GM12865 (cell line): ENCODE measurements at regions not wholly inside any gene's neighbourhood (a gene's known extent, or its start where the extent isn't known, plus 50 kb on each side); places are given as distances from the start of the nearest gene placed in this dataset.
A peak's percentile ranks its signal among the peaks of the same experiment; 100 is the strongest.

Experiments used
- DNase-seq: peaks from one replicate; pipeline ENCODE4 v3.0.0; 2010; ENCODE audit warnings: low read depth
- H3K4me3 ChIP-seq: 2 replicates; pipeline ENCODE4 v1.5.1; 2011; ENCODE audit warnings: mild to moderate bottlenecking, low read depth, low read length, control low read depth
- TF ChIP-seq, protein P1 (sequence below): IDR thresholded peaks from 2 replicates; pipeline ENCODE4 v1.5.1; 2011; ENCODE audit warnings: low read length, control low read depth, low read depth, inconsistent platforms; ENCODE audit not compliant: insufficient read depth; ENCODE audit errors: missing control alignments

DNA sequence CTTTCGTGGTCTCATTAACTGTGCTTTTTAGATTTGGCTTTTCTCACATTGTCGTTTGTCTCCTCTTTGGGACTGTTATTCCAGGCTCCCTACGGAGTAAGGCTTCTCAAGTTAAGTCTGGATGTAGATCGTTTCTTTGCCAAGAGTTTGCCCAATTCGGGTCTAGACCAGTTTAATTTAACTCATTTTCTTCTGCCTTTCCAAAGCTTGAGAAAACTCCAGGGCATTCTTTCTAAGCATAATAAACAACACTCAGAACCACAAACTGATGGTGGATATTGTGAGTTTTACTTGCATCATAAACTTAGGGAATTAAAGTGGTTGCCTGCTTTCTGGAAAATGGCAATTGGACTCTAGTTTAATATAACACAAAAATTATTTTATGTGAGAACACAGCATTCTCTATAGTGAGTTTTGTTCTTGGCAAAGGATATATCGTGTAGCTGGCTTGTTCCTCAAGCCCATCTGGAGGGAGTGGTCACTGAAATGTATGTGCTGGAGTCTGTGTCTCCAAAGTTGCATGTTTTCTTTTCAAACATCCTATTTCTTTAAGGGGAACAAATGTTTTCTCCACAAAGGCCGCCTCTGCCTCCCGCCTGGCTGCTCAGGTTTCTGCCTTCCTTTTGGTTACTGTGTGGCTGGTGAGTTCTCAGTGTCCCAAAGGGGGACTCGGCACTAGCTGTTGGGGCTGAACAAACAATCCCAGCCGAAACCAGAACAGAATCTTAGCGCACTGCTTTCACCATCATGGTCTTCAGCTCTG, 211.3 kb upstream of the FBN2 start:
- H3K4me3 ChIP-seq: no peak overlapping the region
- peak; percentile 30 for DNase-seq
- TF ChIP-seq, protein P1, sequence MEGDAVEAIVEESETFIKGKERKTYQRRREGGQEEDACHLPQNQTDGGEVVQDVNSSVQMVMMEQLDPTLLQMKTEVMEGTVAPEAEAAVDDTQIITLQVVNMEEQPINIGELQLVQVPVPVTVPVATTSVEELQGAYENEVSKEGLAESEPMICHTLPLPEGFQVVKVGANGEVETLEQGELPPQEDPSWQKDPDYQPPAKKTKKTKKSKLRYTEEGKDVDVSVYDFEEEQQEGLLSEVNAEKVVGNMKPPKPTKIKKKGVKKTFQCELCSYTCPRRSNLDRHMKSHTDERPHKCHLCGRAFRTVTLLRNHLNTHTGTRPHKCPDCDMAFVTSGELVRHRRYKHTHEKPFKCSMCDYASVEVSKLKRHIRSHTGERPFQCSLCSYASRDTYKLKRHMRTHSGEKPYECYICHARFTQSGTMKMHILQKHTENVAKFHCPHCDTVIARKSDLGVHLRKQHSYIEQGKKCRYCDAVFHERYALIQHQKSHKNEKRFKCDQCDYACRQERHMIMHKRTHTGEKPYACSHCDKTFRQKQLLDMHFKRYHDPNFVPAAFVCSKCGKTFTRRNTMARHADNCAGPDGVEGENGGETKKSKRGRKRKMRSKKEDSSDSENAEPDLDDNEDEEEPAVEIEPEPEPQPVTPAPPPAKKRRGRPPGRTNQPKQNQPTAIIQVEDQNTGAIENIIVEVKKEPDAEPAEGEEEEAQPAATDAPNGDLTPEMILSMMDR: no peak

DNA sequence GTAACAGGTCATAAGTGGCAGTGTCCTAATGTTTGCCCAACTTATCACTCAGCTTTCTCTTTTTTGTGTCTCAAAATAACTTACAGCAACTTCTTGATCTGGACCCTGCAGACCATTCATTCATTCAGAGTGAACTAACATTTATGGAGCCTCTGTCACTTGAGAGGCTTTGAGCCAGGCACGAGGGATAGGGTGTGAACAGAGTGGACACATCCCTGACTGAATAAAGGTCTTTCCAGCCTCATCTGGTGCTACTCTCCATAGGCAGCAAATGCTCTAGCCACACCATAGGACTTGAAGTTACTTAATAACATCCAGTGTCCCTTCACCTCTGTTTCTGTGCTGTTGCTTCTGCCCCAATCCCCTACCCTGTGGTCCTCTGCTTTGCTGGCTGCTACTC, 212.1 kb upstream of the FBN2 start:
- TF ChIP-seq, protein P1: no peak
- H3K4me3 ChIP-seq: no peak overlapping the region
- no peak for DNase-seq

DNA sequence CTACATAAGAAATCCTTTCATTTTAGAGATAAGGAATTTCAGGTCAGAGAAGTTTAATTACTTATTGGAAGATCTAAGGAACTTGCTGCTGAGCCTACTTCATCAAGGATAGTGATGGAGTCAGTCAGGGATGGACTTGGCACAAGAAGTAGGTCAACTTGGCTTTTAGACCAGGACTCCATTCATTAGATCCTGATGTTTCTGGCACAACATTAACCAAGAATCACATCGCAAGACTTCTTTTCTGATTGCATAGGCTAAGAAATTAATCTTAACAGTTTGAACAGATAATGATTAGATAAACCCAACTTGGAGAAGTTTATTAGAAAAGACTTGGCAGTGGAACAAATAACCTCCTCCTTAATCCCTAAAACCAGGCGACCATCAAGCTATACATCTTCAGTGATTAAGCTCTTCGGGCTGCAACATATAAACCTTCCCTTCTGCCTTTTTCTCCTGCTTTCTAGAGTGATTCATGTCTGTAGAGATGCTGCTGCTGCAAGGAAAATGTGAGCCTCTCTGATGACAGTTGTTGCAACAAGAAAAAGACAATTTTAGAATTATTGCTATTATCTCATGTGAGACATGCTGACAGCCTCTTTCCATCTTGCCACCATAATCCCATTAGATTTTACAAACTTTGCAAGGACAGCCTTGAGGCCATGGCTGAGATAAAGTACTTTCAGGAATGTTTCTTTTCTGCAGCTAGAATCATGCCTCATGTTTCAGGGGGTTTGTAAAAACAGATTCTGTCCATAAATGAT, 207.9 kb upstream of the SLC27A6 start:
- no peak overlapping the region for H3K4me3 ChIP-seq
- DNase-seq: no peak
- TF ChIP-seq, protein P1: no peak

DNA sequence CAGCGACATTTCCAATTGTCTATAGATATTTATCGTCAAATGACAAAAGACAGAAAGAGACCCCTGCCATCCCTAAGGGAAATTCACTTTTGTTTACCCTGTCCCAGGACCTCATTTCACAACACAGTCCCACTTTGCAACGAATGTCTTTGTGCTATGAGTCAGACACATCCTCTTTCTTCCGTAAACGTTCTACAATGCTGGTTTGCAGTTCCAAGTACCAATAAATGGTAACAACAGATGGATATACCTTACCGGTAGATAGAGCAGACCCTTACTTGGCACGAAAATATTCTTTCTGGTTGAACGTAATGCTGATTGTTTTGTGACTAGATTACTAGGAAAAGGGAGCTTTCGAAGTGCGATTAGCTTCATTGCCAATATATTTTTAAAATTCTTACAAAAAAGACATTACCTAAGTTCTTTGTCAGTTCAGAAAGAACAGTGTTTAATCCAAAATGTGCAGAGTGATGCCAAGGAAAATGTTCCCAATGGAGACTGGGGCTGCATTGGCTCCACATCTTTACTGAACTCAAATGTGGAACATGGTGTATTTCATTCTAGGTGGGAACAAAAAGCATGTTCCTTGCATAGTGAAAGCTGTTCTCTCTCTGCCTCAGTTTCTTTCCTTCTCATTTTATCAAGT, 202.5 kb upstream of the SLC27A6 start:
- DNase-seq: no peak
- H3K4me3 ChIP-seq: no peak overlapping the region
- TF ChIP-seq, protein P1: no peak

DNA sequence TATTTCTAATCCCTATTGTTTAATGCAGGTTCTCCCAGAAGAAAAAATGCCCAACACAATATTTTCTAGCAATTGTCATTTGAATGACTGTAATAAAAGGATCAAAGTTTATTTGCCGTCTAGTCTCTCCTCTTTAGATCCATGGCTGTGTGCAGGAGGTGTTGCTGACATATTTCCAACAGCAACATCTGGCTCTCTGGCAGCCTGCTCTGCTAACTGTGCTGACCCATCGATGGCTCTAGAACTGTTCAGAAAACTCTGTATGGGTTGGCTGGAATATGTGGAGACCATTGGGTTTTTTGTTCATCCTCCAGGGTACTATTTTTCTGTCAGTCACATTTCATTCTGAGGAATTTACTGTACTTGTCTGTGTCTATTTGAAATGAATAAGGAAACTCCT, 202.0 kb upstream of the SLC27A6 start:
- no peak for DNase-seq

DNA sequence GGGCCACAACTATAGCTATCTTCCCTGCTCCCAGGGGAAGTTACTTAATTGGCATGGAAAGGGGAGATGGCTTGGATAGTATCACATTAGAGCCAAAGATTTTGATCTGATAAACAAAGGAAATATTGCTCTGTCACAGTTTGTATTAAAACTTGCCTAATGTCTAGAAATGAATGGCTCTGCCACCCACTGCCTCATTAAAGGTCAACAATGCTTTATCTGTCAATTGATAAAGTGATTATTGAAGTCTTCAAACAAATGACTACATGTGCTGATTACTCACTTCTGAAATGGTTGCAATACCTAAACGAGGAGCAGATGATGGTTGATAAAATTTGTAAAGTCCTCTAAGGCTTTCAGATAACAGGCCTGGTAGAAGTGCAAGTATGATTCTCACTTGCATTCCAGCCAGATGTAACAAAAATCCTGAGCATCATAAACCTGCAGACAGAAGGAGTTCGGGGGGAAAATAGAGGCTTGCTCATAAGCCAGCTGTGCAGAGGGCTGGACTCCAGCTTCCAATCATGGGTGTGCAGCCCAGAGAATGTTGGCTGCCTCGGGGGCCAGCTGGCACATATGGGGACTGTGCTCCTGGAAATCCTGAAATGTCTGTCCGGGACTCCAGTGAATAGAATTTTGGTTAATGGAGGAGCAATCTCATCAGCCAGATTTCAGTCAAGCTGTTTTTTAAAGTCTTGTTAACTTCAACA, 200.5 kb upstream of the SLC27A6 start:
- H3K4me3 ChIP-seq: no peak overlapping the region
- TF ChIP-seq, protein P1: no peak
- DNase-seq: no peak

More for the DNA sequence above, 202.0 kb upstream of the SLC27A6 start:
- TF ChIP-seq, protein P1: no peak
- H3K4me3 ChIP-seq: no peak overlapping the region
